PC-3 (cell line): ENCODE measurements at regions not wholly inside any gene's neighbourhood (a gene's known extent, or its start where the extent isn't known, plus 50 kb on each side); places are given as distances from the start of the nearest gene placed in this dataset.

ENCODE experiments used
- EZH2 ChIP-seq: fragments of 300-600 bp; sonication (generic); IDR thresholded peaks from one replicate; pipeline ENCODE4 v1.6.1; 2017; ENCODE audit warnings: antibody characterized with exemption, mild to moderate bottlenecking, low read length; ENCODE audit not compliant: unreplicated experiment
- TF ChIP-seq, protein P1 (sequence below): fragments of 300-600 bp; sonication (generic); conservative IDR thresholded peaks from 2 replicates; pipeline ENCODE4 v1.5.1; 2017; ENCODE audit warnings: antibody characterized with exemption, low read depth, mild to moderate bottlenecking, low read length

DNA sequence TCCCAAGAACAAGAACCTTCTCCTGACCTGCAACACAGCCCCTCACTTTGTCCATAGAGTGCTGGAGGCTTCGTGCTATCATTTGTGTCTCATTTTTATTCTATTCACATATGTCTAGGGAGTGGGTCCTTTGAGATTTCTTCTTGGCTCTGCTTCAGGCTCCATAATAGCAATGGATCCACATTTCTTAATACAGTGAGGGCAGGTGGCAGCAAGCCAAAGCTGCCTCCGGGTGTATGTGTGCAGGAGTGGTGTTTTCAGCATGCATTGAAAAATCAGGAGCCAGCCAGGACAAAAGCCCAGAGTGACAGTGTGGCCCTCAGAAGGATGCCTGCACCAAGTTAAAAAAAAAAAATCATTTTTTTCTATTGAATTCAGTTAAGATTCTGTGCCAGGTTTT, 115.1 kb upstream of the PELI1 start:
- no peak for TF ChIP-seq EZH2
- TF ChIP-seq, protein P1, sequence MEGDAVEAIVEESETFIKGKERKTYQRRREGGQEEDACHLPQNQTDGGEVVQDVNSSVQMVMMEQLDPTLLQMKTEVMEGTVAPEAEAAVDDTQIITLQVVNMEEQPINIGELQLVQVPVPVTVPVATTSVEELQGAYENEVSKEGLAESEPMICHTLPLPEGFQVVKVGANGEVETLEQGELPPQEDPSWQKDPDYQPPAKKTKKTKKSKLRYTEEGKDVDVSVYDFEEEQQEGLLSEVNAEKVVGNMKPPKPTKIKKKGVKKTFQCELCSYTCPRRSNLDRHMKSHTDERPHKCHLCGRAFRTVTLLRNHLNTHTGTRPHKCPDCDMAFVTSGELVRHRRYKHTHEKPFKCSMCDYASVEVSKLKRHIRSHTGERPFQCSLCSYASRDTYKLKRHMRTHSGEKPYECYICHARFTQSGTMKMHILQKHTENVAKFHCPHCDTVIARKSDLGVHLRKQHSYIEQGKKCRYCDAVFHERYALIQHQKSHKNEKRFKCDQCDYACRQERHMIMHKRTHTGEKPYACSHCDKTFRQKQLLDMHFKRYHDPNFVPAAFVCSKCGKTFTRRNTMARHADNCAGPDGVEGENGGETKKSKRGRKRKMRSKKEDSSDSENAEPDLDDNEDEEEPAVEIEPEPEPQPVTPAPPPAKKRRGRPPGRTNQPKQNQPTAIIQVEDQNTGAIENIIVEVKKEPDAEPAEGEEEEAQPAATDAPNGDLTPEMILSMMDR: no peak
